HG03521 (cell line): ENCODE measurements at regions not wholly inside any gene's neighbourhood (a gene's known extent, or its start where the extent isn't known, plus 50 kb on each side); places are given as distances from the start of the nearest gene placed in this dataset.
"Not testable (repeated sequence)": the region's sequence is repeated elsewhere in the genome, so short reads cannot be mapped to it uniquely, and the experiment has no call there.

Experiments
- ATAC-seq: cut with Tn5 transposase; IDR thresholded peaks from one replicate; pipeline ENCODE4 v1.9.1; 2021; ENCODE audit warnings: mild to moderate bottlenecking, moderate library complexity; ENCODE audit not compliant: unreplicated experiment

GRCh38 chr12:47610686-47611252, 95.1 kb downstream of the RPAP3 start:
- no peak for ATAC-seq

- ATAC-seq, result no peak
Observed at GRCh38 chr12:47609806-47610205, 96.0 kb downstream of the RPAP3 start.

GRCh38 chr12:47608671-47609070, 97.2 kb downstream of the RPAP3 start:
- not testable (repeated sequence) for ATAC-seq

DNA sequence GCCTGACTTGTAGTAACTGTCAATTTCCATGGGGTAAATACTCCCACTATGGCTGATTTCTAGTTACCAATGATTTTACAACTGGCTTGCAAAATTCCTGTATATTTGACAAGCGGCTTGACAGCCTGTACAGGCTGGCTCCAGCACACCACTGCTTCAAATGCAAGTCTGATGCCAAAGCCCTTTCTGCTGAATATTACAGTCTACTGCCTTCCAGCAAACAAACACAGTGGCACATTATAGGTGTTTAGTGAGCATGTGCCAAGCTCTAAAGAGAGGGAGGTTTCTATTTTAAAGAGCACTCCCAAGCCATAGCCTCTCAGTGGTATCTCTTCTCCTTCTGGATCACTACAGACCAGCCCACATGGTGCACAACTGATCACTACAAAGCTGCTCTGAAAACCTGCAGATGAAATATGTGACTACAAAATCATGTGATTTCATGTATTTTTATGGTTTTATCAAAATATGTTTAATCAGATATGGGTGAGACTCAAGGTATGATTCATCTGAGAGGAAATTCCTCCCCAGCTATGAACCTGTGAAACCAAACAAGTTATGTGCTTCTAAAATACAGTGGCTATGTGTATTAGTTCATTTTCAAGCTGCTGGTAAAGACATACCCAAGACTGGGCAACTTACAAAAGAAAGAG, 101.5 kb downstream of the RPAP3 start:
- ATAC-seq, result no peak

GRCh38 chr12:47602949-47603558, 102.8 kb downstream of the RPAP3 start:
- no peak for ATAC-seq

- ATAC-seq, result no peak
Observed at GRCh38 chr12:47602325-47602724, 103.5 kb downstream of the RPAP3 start.

DNA sequence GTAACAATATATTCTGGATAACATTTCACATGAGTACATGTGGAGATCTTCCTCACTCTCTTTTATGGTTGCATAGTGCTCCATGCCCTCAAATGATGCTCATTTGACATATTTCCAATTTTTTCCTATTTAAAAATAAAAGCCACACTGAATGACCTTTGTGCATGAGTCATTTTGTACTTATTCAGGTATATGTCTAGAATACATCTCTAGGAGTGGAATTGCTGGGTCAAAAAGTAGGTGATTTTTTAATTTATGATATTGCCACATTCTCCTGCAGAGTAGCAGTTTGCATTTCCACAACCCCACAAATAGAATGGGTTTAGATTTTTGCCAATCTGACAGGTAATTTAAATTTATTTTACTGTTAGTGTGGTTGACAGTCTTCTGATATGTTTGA, 104.8 kb downstream of the RPAP3 start:
- no peak for ATAC-seq

GRCh38 chr12:47591795-47592194, 114.0 kb downstream of the RPAP3 start:
- ATAC-seq, result no peak

GRCh38 chr12:47591361-47591791, 114.5 kb downstream of the RPAP3 start:
- ATAC-seq, result no peak

GRCh38 chr12:47590771-47591360, 115.0 kb downstream of the RPAP3 start:
- no peak for ATAC-seq

DNA sequence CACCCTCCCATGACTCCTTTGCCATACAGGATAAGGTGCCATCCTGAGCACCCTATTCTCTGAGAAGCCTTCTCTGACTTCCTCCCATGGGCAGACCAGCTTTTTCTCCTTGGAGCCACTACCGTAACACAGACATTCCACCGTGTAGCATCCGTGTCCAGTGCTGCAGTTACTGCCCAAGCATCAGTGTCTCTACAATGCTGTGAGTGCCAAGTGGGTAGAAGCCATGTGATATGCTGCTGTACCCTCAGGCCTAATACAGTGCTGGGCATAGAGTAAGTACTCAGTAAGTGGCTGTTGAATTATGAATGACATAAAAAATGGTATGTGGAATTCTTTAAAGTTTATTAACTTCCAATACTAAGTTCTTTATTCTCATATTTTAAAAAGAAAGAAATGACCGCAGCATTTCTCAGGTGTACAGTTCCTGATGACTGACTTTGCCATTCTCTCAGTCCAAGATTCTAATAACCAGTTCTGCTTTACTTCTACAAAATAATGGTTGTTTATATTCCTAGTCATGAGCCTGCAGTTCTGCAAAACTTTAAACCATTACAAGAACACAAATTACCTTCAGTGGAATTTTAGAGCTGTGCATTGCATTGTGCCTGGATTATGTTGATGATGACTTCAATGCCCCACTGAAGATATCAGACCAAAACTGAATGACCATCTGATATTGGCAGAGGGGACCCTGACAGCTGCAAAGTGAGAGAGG, 118.7 kb downstream of the RPAP3 start:
- no peak for ATAC-seq

DNA sequence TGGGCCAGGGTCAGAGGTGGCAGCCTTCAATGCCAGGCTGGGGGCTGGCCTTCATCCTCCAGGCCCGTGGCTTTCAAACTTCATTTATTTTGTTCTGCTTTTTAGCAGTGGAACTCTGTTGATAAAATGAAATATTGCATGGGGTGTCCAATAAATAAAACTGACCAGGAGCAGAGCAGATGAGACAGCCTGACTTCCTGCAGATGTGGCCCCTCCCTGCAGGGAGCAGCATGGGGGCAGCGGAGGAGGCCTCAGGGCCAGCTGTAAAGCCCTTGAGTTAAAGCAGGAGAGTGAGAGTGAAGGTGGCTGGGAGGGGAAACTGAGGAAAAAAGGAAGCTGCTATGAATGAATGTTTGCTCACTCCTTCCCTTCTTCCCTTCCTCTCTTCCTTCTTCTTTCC, 120.3 kb downstream of the RPAP3 start:
- ATAC-seq, result no peak

DNA sequence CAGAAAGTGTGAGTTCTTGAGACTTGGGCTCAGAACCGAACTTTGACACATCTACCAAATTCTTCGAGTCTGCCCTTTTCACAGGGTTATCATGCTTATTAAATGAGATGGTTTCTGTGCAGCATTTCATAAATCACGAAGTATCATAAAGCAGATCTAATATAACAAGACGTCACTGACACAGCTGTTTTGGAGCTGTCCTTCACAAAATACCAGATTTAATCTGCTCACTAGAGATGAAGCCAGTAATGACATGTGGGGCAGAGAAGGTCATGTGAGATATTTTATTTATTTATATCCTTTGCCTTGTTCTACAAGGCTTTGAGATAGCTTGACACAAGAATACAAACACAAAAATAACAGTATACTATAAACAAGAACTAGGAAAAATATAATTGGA, 127.0 kb downstream of the RPAP3 start:
- ATAC-seq, result no peak

DNA sequence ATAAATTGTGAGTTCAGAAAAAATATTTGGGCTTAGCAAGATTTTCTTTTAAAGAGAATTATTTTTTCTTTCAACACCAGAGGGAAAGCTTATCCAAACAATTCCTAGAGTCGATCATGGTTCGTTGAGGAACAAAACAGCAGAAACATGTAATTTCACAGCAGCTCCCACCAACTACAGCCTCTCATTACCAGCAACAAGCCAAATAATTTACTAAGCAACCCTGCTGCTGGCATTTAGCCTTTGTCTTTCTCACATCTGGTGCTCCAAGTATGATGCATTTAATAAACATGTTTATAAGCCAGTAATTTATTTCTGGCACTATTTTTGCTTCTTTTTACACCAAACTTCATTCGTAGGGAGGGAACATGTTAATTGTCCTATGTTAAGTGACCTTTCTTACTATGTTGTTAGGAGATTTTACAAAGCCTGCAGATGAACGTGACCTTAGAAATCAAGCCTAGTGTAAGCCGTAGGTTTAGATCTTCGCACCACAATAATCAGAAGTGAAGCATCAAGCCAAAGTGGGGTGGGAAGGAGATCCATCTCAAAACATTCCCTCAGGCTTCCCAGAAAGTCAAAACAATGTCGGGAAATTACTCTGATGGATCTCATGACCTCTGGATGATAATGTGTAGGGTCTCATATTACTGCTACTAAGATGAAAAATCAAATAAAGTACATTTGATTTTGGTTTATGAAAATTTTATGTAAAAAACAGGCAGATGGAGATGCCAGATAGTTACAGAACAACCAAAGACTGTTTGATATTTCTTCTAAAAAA, 128.4 kb downstream of the RPAP3 start:
- no peak for ATAC-seq

DNA sequence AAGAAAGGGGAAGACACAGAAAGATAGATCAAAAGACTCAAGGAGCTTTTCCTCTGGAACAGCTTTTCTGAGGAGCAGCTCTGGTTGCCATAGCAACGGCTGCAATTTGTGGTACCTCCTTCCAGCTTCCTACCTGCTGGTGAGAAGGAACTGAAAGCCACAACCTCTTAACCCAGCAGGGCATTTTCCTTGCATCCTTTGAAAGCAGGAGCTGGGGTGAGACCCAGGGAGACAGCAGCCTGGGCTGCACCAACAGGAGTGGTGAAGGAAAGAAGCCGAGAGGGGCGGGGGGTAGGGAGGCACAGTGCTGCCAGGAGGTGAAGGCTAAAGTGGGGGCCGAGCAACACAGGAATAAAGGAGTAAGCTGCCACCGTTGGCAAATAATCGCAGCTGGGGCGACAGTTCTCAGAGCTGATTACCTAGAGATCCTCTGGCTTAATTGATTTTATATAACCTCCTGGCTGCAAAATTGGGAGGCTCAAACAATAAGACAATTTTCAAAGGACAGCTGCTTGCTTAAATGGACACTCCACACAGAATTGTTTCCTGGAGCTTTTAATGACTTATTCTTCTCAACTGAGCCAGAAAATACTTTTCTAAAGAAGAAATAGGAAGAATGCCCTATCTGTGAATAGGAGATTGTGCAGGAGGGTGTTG, 129.4 kb downstream of the RPAP3 start:
- ATAC-seq, result no peak

DNA sequence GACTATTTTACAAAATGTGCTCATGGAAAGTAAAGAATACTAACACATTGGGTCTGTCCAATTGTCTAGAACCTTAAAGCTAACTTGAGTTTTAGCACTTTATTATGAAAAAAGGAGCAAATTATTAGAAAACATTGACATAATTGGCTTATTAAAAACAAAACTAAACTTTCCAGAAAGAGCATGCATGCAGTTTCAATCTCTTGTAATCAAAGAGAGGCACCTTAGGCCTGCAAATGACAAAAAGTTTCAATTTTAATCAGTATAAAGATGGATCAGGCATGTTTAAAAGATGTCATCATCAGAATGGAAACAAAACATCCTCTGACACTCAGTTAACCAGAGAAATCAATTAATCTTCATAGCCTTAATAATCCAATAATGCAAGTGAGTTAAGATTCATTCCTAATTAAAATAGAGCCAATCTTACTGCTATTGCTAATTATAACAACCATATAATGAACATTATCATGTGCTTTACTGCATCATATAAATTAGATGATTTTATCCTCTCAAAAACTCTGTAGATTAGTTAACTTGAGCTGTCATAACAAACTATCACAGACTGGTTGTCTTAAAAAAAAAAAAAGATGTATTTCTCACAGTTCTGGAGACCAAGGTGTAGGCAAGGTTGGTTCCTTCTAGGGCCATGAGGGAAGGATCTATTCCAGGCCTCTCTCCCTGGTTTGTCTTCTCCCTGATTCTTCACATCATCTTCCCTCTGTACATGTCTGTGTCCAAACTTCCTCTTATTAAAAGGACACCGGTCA, 131.4 kb downstream of the RPAP3 start:
- ATAC-seq, result no peak

GRCh38 chr12:47573146-47573659, 132.6 kb downstream of the RPAP3 start:
- no peak for ATAC-seq

DNA sequence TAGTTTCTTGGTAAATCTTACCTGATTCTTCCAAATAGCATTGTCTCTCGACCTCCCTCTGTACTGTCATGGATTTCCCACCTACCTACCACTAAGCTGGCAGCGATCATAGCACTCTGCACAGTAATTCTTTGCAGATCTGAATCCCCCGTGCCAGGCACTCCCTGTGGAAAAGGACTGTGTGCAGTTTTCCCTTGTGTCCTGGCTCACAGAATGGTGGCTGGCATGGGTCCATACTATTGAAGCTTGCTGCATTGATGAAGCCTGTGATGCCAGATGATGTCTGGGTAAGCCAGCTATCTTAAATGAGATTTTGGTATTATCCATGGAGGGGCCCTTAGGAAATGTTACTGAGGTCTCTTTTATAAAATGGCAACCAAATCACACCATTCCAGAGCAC, 135.7 kb downstream of the RPAP3 start:
- ATAC-seq, result no peak

- ATAC-seq, result no peak
Observed at GRCh38 chr12:47562201-47562600, 143.6 kb downstream of the RPAP3 start.
